CD1c-positive myeloid dendritic cell (primary cell): ENCODE measurements at regions not wholly inside any gene's neighbourhood (a gene's known extent, or its start where the extent isn't known, plus 50 kb on each side); places are given as distances from the start of the nearest gene placed in this dataset.
"Not testable (repeated sequence)": the region's sequence is repeated elsewhere in the genome, so short reads cannot be mapped to it uniquely, and the experiment has no call there.

ENCODE experiments used
- DNase-seq: peaks from one replicate; pipeline ENCODE4 v3.0.0-alpha.2; 2016; ENCODE audit errors: extremely low spot score

DNA sequence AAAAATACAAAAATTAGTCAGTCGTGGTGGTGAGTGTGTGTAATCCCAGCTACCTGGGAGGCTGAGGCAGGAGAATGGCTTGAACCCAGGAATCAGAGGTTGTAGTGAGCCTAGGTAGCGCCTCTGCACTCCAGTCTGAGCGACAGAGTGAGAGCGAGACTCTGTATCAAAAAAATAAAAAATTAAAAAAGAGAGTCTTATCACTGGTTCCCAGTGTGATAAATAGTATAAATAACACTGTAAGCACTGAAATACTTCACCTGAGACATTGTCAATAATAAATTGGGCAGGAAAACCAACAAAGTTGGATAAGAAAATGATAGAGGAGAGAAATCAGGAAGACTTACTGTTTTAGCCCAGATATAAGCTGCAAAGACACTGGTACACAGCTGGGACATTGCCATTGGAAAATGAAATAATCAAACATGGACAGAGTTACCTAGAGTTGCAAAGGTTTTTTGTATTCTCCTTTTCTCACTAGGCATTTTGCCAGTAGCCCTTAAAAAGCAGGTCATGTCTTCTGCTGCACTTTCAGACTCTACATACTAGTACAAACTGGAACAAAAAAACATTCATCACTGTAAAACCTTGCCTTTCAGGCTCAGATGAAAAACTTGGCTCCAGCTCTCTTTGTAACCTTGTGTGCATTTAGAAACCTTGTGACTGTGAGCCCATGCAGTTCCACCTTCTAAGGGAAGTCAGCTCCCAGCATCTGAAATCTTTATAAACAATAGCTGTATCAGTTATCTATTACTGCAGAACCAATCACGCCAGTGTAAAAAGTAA lies 55.0 kb upstream of the PPP1R2C start:
- no peak for DNase-seq

DNA sequence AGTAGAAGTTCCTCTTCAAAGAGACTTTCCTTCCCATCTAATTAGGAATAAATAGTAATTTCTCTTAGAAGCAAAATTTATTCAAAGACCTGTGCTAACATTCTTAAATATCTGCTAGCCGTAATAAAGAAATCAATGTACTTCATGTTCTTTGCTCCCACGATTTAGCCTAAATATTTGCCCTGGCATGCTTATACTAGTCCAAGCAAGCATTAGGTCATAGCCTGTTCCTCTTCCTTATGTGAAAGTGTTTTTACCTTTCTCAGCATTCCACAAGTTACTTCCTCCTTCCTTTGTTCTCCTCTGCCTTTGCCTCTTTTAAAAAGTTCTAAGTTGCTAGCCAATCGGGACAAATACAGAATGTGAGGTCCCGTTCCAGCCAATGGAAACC lies 55.6 kb upstream of the PPP1R2C start:
- DNase-seq: not testable (repeated sequence)

DNA sequence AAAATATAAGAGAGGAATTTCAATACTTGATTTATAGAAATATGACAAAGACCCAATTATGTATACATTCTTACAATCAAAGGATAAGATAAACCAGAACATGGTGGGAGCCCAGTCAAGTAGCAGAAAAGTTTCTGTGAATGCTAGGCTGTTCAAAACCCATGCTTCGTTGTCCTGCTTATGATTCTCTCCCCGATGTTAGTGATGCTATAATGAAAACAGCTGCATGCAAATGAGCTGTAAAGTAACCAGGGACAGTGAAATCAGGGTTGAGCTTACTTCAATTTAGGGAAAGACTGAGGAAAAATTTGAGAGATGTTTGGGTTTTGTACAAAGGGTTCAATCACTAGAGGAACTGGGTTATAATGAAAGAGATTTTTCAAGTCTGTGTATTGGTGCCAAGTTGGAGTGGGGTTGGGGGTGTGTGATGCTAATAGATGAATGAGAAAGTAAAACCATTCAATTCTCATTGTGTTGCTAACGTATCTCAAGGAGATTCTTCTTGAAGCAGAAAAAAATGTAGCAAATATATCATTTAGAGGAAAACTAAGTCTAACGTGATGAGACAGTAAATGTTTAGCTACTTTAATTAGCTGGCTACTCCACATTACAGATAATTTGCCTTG lies 59.3 kb upstream of the PPP1R2C start:
- no peak for DNase-seq

DNA sequence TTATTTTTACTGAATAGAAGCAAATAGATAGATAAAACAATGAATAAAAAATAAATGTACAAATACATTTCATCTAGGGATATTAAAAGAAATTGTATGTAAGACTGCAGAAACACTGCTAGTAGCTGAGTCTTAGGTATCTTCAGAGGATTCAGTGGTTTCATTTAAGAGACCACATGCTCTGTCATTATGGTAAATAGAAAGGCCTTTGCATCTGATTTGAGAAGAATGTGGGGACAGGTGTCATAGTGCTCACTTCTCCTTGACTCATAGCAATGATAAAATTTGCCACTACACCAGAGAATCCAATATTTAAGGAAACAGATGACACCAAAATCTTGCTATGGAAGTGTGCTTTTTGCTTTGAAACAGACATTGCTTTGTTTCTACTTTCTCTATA lies 59.8 kb upstream of the PPP1R2C start:
- no peak for DNase-seq

DNA sequence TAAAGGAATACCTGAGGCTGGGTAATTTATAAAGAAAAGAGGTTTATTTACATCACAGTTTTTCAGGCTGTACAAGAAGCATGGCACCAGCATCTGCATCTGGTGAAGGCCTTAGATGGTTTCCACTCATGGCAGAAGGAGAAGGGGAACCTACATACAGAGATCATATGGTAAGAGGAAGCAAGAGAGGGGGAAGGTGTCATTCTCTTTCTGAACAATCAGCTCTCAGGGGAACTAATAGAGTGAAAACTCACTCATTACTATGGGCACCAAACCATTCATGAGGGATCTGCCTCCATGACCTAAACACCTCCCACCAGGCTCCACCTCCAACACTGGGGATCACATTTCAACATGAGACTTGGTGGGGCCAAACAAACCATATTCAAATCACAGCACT lies 61.7 kb upstream of the PPP1R2C start:
- no peak for DNase-seq

DNA sequence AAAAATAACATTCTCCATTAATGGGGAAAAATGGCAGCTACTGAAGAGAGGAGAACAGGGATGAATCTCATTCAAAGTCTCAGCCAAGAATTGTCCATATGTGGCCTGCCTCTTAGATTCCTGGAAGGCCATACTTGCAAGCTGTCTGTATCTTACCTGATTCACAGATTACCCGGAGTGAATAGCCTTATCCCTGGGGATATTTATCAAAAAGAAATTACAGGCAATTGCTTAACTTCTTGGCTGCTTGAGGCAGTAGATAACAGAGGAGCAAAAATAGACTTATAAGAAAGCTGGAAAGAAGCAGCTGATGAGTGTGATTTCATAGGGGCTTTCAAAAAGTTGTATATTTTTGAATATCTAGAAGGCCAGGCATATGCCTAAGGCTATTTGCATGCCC lies 68.8 kb upstream of the PPP1R2C start:
- DNase-seq: no peak

DNA sequence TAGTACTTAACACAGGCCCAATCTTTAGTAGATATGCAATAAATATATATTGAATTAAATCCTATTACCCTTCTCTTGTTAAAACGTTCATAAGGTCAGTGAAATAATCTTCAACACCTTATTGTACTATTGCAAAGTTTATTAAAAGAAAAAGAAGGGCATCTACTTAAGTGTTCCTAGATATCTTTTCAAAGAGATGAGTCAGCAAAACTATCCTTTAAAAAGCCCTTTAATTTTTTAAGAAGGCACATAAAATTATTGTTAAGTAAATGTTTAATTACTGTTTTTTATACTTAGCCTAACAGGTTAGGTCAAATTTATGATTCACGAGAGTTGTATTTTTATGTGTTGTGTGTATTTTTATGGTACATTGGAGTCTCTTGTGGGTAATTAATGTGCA lies 77.3 kb upstream of the PPP1R2C start:
- no peak for DNase-seq

DNA sequence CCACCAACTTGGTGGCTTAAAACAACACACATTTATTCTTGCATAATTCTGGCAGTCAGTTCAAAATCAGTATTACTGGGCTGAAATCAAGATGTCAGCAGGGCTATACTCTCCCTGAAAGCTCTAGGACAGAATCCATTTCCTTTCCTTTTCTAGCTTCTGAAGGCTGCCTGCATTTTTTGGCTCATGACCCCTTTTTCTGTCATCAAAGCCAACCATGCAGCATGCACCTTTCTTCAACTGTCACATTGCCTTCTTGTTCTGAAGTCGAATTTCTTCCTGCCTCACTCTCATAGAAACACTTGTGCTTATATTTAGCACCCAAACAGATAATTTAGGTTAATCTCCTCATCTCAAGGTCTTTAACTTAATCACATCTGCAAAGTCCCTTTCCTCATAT lies 79.8 kb upstream of the PPP1R2C start:
- DNase-seq: no peak

DNA sequence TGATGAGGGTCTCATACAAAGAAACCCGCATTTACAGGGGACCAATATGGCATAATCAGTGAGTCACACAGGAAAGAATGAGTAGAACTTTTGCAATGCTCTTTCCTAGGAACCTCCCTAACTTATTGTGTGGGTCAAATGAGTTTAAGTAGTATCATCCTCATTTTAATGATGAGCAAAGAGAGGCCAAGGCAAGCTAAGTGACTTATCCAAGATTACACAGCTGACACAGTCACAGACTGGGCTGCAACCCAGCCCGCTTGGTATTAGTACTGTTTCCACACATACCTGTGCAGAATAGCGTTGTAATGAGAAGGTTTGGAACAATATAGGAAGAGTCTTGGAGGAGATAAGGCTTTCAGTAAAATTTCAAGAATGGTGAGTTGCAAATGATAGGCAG lies 91.0 kb upstream of the PPP1R2C start:
- DNase-seq: no peak

DNA sequence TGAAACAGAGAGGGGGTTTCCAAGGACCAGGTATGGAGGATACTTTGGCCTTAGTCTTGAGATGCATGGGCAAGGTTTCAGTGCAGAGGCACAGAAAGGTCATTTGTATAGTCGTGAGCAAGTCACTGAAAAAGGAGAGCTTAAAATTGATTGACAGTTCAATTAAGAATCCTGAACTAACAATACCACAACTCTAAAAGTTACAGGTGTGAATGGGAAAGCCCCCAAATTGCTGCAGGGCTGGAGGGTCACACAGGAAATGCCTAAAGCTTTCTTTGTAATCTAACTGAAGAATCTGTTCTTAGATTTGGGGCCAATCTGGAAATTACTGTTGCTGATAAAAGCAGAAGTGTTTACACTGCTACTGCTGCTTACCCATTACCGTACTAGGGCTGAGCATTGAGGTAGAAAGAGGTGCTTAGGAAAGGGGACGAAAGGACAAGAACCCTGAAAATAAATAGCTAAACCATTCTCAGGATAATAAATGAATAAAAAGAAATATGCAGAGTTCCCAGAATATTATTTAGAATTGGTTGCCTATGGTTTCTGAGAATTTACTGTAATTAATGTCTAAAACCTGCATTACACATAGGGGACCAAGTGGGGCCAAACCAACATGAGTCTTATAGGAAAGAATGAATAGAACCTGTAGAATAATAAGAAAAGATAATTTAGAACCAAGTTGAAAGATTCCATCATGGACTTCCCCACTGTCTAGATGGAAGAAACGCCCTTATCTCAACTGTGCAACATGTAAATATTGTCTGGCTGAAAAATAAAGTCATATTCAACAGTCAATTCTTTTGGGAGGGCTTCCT lies 91.9 kb upstream of the PPP1R2C start:
- DNase-seq: no peak

DNA sequence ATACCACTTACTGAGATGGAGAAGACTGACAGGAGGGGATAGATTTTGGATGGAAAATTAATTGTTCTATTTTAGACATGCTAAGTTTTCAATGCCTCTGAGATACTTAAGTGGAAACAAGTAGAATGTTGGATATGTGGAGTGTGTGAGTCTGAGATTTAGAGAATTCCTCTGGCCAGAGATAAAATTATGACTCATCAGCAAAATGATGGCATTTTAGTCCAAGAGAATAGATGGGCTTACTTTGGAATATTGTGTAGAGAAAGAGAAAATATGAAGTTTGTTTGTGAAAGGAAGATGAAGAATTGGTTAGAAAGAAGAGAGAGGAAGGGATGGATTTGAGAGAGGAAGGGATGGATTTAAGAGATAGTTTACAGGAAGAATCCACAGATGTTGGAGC lies 108.6 kb upstream of the PPP1R2C start:
- no peak for DNase-seq

DNA sequence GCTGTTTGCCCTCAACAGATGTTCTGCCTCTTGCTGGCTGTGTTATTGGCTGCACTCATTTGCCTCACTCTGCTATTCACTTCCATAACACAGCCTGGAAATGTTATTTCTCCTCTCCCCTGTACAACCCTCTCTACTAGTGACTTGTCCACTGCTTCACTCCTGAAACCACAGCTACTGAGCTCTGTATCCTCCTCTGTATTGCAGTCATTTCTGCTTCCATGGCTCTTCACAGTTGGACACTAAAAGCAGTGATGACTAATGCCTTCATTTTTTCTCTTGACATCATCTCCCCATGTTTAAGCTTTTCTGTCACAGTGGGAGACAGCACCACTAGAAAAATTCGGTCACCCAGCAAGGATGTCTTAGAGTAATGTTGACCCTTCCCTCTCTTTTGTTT lies 123.0 kb upstream of the PPP1R2C start:
- no peak for DNase-seq

DNA sequence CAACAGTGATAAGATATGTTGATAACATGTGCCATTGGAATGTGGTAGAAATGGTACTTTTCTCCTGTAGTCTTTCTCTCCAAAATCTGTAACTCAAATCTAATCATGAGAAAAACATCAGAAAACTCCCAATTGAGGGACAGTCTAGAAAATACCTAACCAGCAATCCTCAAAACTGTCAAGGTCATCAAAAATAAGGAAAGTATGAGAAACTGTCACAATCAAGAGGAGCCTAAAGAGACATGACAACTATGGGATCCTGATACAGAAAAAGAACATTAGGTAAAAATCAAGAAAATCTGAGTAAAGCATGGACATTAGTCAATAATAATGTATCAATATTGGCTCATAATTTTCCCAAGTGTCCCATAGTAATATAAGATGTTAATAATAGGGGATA lies 124.5 kb upstream of the PPP1R2C start:
- DNase-seq: no peak

DNA sequence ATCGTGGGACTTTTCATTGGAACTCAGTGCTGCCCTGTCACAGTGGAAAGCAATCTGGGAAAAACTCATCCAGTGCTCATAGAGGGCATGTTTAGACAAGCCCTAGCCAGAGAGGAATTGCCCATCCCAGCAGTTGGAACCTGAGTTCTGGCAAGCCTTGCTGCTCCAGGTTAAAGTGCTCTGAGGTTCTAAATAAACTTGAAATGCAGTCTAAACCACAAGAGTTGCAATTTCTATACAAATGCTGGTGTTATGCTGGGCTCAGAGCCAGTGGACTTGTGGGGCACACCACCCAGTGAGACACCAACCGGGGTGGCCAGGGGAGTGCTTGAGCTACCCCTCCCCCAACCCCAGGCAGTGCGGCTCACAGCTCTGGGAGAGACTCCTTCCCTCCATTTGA lies 142.8 kb upstream of the PPP1R2C start:
- no peak for DNase-seq

DNA sequence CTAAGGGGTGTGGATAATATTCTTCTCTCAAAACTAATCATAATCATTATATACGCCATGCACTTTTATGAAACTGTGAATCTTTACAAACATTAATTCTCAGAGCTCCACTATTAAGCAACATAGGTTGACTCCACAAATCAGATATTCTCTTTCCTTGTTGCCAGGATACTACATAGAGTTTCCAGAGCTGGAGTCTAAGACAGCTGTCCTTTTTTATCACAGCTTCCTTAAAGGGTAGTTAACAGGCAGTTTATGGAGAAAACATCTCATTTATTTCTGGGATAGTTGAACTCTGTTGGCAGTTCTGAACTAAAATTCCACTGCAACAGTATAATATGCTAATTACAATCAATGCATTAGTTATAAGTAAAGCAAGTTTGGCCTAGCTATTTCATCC lies 152.1 kb upstream of the PPP1R2C start:
- no peak for DNase-seq

DNA sequence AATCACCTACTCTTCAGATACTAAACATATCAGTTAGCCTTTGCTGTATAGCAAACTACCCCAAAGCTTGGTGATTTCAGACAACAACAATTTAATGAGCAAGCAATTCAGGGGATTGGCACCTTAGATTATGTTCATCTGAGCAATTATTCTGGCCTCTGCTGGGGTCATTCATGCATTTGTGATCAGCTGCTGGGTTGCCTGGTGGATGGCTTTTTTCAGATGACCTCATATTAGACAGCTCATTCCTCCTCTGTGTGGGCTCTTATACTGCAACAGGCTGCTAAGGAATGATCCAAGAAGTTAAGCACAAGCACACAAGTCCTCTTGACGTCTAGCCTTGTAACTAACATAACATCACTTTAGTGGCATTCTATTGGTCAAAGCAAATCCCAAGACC lies 153.0 kb upstream of the PPP1R2C start:
- no peak for DNase-seq

DNA sequence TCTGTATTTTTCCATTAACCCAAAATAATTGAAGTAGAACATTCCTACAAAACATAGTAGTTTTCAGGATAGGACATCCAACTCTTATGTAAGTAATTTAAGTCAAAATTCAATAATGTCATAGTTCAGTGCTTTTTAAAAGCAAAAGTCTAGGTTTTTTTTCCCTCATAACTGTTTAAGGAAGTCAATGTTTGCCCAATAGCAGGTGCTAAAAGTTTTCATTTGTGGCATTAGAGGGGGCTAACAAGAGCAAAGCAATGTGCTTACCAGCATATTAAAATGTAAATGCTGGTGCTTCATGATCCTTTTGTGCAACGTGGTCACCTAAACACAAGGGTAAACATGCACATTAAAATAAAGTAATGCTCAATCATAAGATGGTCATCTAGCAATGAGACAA lies 155.2 kb upstream of the PPP1R2C start:
- DNase-seq: no peak

DNA sequence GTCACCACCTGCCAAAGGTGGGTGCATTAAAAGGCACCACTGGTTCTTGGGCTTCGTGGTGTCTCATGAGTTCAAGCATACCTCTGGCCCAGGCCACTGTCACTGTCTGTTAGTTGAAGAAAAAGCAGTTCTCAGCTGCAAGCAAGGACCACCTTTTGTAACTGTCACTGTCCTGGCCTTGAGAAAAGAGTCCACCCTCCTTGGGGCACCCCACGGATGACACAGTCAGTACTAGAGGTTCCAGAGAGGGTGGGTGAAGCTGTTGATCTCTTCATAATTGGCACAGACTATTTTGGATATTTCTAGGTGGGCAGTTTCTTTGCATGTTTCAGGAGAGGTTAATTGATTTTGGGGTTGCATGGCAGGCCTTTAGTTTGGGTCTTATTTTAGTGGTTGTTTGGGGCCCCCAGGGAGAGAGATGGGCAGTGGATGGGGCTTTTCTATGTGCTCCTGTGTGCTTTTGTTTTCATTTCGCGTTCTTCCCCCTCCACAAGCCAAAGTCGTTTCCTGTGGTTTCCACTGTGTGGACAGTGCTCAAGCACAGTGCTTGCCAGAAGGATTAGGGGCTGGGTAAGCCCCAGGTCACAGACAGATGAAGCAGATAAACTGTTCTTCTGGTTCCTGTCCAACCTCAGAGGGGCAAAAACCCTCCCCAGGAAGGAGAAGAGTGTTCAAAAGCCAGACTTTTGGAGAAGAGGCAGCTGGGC lies 156.2 kb upstream of the PPP1R2C start:
- no peak for DNase-seq

DNA sequence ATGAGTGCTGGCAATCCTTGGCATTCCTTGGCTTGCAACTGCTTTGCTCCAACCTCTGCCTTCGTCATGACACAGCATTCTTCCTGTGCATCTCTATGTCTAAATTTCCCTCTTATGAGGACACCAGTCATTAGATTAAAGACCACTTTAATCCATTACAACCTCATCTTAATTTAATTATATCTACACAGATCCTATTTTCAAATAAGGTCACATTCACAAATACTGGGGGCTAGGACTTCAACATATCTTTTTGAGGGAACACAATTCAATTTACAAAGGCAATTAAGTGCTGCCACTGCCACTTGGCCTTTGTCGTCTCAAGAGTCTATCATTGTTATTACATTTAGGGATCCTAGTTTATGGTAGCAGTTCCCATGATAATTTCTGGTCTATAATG lies 163.7 kb upstream of the PPP1R2C start:
- no peak for DNase-seq

DNA sequence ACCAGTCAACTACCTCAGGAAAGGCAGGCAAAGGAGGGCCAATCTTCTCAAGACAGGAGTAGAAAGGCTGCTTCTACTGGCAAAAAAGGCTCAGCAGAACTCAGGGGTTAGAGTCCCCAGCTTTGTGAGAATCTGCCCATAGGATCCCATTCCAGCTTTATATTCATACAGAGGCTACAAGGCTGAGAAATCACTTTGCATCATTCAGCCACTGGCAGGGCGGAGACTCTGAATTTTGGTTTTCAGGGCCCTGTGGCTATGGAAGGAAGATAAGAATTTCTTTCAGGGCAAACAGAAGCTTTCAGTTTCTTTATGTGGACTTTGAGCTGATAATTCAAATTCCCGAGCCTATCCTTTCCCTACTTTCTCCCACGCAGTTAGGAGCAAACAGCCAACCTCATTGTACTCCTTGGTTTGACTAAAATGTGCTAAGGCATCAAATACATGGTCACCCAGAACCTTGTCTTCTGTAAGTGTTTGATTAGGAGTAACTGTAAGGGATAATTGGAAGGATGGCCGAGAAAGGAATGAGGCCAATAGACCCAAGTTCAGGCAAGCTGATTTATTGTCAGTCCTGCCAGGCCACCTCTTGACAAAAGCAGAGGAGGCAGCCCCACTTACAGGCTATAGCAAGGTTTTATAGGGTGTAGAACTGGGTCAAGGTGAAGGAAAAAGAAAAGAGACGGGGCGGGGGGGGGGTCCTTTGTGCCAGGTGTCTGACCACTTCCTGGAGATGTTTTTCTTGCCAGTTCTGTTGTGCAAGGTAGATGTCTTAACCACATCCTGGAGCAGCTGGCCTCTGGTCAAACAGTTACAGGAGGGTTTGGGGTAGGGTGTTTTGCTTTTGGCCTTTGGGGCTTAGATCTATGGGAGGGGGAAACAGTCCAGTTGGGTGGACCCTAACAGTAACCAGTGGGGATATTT lies 165.3 kb upstream of the PPP1R2C start:
- no peak for DNase-seq

DNA sequence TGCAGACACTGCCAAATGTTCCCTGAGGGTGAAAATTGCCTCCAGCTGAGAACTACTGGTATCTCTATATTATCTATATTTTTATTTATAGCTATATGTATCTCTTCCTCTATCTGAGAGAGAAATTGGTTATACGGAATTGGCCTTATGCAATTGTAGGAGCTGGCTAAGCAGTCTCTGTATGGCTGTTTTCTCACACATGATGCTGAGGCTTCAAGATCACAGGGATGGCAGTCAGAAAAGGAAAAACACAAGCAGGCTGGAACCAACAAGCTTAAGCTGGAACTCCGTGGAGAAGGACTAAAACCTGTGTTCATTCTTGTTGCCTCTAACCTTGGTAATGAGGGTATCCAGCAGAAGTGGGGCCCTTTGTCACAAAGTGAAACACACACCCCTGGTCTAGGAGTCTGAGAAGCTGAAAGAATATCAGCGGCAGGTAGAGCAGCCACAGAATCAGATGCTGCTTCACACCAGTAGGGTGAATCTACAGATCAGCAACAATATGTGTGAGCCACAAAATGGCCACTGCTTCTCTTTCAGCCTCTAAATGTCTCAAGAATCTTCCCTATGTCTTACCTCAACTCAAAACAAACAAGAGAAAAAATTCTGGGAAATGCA lies 166.5 kb upstream of the PPP1R2C start:
- DNase-seq: no peak
